Right forelimb (tissue), 1 donor: ENCODE measurements at regions not wholly inside any gene's neighbourhood (a gene's known extent, or its start where the extent isn't known, plus 50 kb on each side); places are given as distances from the start of the nearest gene placed in this dataset.

Experiments
- DNase-seq: peaks from one replicate; pipeline ENCODE4 v3.0.0-alpha.2; 2018

- no peak for DNase-seq
These were observed 245.8 kb upstream of the EPHA4 start for GRCh38 chr2:221817878-221818277.

- no peak for DNase-seq
These were observed 244.9 kb upstream of the EPHA4 start for GRCh38 chr2:221817052-221817451.

GRCh38 chr2:221816566-221816965, 244.5 kb upstream of the EPHA4 start:
- DNase-seq = no peak

- no peak for DNase-seq
These were observed 238.5 kb upstream of the EPHA4 start for GRCh38 chr2:221810650-221811049.

- no peak for DNase-seq
These were observed 238.1 kb upstream of the EPHA4 start for GRCh38 chr2:221810245-221810644.

- no peak for DNase-seq
These were observed 236.4 kb upstream of the EPHA4 start for GRCh38 chr2:221808488-221808887.

- DNase-seq = no peak
These were observed 235.6 kb upstream of the EPHA4 start for GRCh38 chr2:221807706-221808105.

GRCh38 chr2:221802089-221802488, 230.0 kb upstream of the EPHA4 start:
- no peak for DNase-seq

- DNase-seq = no peak
These were observed 220.9 kb upstream of the EPHA4 start for GRCh38 chr2:221792971-221793521.

- DNase-seq = no peak
These were observed 219.7 kb upstream of the EPHA4 start for GRCh38 chr2:221791844-221792243.

GRCh38 chr2:221787561-221787960, 215.5 kb upstream of the EPHA4 start:
- no peak for DNase-seq

- no peak for DNase-seq
These were observed 214.3 kb upstream of the EPHA4 start for GRCh38 chr2:221786297-221786926.

GRCh38 chr2:221780281-221780688, 208.2 kb upstream of the EPHA4 start:
- DNase-seq = no peak

- no peak for DNase-seq
These were observed 207.5 kb upstream of the EPHA4 start for GRCh38 chr2:221779614-221780067.

GRCh38 chr2:221778025-221778424, 205.9 kb upstream of the EPHA4 start:
- no peak for DNase-seq

- DNase-seq = no peak
These were observed 205.0 kb upstream of the EPHA4 start for GRCh38 chr2:221777119-221777518.

- DNase-seq = no peak
These were observed 203.0 kb upstream of the EPHA4 start for GRCh38 chr2:221775096-221775495.

- DNase-seq = no peak
These were observed 202.0 kb upstream of the EPHA4 start for GRCh38 chr2:221774136-221774535.

- DNase-seq = no peak
These were observed 199.2 kb upstream of the EPHA4 start for GRCh38 chr2:221771297-221771696.

GRCh38 chr2:221767106-221768012, 195.3 kb upstream of the EPHA4 start:
- DNase-seq = no peak

- DNase-seq = no peak
These were observed 190.4 kb upstream of the EPHA4 start for GRCh38 chr2:221762496-221762895.

- no peak for DNase-seq
These were observed 189.2 kb upstream of the EPHA4 start for GRCh38 chr2:221761260-221761659.

GRCh38 chr2:221758076-221758475, 186.0 kb upstream of the EPHA4 start:
- DNase-seq = no peak

GRCh38 chr2:221753401-221753800, 181.3 kb upstream of the EPHA4 start:
- no peak for DNase-seq
